ENCODE measurements at regions not wholly inside any gene's neighbourhood (a gene's known extent, or its start where the extent isn't known, plus 50 kb on each side); places are given as distances from the start of the nearest gene placed in this dataset.
"Not testable (repeated sequence)": the region's sequence is repeated elsewhere in the genome, so short reads cannot be mapped to it uniquely, and the experiment has no call there.

- DNase-seq, result not testable (repeated sequence)
Measured at GRCh38 chr2:110287253-110287652, 74.9 kb upstream of the MTLN start.

GRCh38 chr2:110285002-110285401, 72.7 kb upstream of the MTLN start:
- DNase-seq, result not testable (repeated sequence)

DNA sequence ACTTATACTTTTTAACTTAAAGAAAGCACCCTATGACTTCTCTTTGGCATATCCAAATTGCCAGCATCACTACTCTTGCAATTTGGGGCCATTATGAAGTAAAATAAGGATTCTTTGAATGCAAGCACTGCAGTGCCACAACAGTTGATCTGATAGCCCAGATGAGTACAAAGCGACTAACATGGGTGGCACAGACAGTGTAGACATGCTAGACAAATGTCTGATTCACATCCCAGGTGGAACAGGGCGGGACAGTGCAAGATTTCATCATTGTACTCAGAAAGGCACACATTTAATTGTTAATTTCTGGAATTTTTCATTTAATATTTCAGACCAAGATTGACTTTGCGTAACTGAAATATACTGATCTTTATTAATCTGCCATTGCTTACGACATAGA, 68.5 kb upstream of the MTLN start:
- not testable (repeated sequence) for DNase-seq

DNA sequence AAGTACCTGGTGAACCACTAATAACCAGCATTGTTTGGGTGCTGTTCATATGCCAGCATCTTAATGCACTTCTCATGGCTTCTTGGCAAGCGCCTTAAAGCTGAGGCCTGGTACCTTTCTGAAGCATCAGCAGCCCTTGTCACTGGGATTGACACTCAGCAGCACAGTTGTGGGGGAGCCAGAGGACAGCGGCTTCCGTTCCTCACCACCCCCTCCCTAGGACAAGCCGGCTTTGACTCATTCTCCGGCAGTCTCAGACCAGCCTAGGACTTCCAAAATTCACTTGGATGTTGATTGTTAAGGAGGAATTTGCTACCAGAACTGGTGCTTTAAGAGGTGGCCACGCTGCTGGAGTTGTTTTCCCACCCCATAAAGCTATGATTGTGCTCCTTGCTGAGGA, 64.7 kb upstream of the MTLN start:
- DNase-seq, result not testable (repeated sequence)

- not testable (repeated sequence) for DNase-seq
Measured at GRCh38 chr2:110276092-110276491, 63.7 kb upstream of the MTLN start.

DNA sequence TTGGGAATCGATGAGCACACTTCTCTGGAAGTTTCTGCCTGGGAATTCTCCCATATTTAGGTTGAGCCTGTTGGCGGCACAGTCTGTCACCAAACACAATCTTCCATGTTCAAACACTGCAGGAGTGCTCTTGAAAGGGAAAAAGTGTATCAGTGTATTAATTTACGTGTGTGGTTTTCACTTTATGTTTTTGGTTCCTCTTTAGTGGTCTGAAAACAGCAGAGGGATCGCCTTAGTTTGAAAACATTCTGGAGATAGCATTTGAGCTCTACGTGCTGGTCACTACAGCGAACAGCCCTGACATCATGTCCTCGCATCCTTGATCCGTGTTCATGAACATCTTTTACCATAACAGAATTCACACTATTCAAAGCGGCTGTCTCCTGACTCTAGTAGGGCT, 57.3 kb upstream of the MTLN start:
- not testable (repeated sequence) for DNase-seq

GRCh38 chr2:110267828-110268407, 55.6 kb upstream of the MTLN start:
- DNase-seq, result not testable (repeated sequence)

DNA sequence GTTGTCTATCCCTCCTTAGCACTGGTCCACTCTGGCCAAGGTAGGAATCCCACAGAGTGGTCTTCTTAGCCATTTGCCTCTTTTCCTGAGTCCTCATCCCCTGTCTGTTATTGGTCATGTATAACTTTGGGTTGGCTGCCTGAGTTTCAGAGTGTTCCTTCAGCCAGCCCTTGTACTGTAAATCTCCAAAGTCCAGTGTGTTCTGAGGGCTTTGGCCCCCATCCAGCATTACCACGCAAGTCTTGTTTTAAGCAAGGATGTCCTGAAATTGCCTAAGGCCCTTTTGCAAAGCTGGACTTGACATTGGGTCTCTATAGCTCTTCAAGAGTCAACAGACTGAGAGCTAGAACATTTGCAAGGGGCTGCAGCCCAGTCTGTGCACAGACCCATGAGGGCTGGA, 52.5 kb upstream of the MTLN start:
- not testable (repeated sequence) for DNase-seq

DNA sequence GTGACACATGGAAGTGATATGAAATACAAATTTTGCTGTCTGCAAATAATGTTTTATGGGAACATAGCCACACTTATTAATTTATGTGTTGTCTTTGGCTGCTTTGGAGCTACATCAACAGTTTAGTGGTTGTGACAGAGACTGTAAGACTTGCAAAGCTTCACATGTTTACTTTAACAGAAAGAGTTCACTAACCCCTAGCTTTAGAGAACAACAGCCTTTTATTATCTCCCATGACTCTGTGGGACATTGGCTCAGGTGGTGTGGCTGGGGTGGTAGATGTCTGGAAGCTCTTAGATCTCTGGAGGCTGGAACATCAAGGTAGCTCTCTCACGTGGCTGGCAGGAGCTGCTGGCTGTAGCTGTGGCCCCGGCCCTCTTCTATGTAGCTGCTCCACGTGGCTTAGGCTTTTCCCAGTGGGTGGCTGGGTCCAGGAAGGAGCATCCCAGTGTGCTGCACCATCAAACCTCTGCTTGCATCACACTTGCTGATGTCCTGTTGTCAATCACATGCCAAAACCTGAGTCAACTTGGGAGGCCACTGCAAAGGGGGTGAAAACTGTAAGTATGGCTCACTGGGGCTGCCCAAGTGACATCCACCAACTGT, 51.8 kb upstream of the MTLN start:
- not testable (repeated sequence) for DNase-seq

GRCh38 chr2:110263462-110263861, 51.1 kb upstream of the MTLN start:
- DNase-seq, result not testable (repeated sequence)

Data from retina (tissue), 1 donor.